Sigmoid colon (tissue), 4 donors: ENCODE measurements at regions not wholly inside any gene's neighbourhood (a gene's known extent, or its start where the extent isn't known, plus 50 kb on each side); places are given as distances from the start of the nearest gene placed in this dataset.

Source experiments
- EP300 ChIP-seq, 4 donors: sonication (generic); formaldehyde crosslinking; IDR thresholded peaks; one replicate each; pipeline ENCODE4 v1.6.1; 2017; ENCODE audit warnings: antibody characterized with exemption in 4 of 4
- POLR2AphosphoS5 ChIP-seq, 4 donors: sonication (generic); formaldehyde crosslinking; IDR thresholded peaks; one replicate each; pipeline ENCODE4 v1.6.1; 2017; ENCODE audit warnings: antibody characterized with exemption in 4 of 4
- TF ChIP-seq, protein P1 (sequence below), 4 experiments: fragments of 450-650 bp in 3 of 4; fragments of 200-600 bp in 1 of 4; IDR thresholded peaks; one replicate each; pipeline ENCODE4 v1.5.1; 2016 to 2019; ENCODE audit warnings: antibody characterized with exemption in 4 of 4, mild to moderate bottlenecking in 3 of 4, moderate library complexity in 2 of 4

DNA sequence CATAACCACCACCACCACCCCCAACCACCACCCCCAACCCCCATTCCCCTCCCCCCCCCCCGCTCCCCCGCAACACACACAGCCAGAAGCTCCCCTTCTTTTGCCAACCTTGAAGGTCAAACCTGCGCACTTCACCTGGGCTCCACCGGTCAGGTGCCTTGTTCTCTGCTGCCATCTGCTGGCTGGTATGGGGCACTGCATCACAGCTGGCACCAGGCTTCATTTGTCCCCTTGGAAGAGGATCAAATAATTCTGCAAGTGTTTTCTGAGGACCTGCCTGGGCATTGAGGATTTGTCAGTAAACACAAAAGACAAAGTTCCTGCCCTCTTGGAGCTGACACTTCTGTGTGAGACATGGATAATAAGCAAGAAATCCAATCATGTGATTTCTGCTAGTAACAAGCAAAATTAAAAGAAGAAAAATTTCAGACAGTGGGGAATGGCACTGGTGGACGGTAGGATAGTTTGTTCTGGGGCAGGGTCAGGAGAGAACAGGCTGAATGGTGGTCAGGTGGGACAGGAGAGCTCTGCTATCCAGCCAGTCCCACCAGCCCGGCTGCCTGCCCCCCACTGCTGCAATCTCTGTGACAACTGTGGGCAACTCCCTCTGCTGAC is 55.6 kb upstream of the LMX1B start:
- TF ChIP-seq EP300 (IDR thresholded peaks at IDR 0.05) (no peak), POLR2AphosphoS5 (IDR thresholded peaks at IDR 0.05) (no peak)
- TF ChIP-seq, protein P1, sequence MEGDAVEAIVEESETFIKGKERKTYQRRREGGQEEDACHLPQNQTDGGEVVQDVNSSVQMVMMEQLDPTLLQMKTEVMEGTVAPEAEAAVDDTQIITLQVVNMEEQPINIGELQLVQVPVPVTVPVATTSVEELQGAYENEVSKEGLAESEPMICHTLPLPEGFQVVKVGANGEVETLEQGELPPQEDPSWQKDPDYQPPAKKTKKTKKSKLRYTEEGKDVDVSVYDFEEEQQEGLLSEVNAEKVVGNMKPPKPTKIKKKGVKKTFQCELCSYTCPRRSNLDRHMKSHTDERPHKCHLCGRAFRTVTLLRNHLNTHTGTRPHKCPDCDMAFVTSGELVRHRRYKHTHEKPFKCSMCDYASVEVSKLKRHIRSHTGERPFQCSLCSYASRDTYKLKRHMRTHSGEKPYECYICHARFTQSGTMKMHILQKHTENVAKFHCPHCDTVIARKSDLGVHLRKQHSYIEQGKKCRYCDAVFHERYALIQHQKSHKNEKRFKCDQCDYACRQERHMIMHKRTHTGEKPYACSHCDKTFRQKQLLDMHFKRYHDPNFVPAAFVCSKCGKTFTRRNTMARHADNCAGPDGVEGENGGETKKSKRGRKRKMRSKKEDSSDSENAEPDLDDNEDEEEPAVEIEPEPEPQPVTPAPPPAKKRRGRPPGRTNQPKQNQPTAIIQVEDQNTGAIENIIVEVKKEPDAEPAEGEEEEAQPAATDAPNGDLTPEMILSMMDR (IDR thresholded peaks at IDR 0.05) = peak; percentile 28 to 84 (median 70)
